Ovary (tissue), 7 donors: ENCODE measurements at regions not wholly inside any gene's neighbourhood (a gene's known extent, or its start where the extent isn't known, plus 50 kb on each side); places are given as distances from the start of the nearest gene placed in this dataset.
"Not testable (repeated sequence)": the region's sequence is repeated elsewhere in the genome, so short reads cannot be mapped to it uniquely, and the experiment has no call there.

ENCODE experiments used
- DNase-seq, 5 donors: peaks; one replicate each; pipeline ENCODE4 v3.0.0-alpha.2; 2019 to 2020
- H3K27ac ChIP-seq, 2 donors: fragments of 200-600 bp; one replicate each; pipeline versions ENCODE4 v1.5.1 to v1.8.0; 2019 to 2022
- H3K27me3 ChIP-seq: fragments of 200-600 bp; one replicate; pipeline ENCODE4 v1.8.0; 2022
- H3K36me3 ChIP-seq: fragments of 200-600 bp; sonication (generic); one replicate; pipeline ENCODE4 v1.5.1; 2019
- H3K4me1 ChIP-seq: one replicate; pipeline ENCODE4 v1.8.1; 2013; ENCODE audit warnings: mild to moderate bottlenecking, moderate library complexity; ENCODE audit not compliant: insufficient read depth
- H3K4me3 ChIP-seq: fragments of 200-600 bp; sonication (generic); one replicate; pipeline ENCODE4 v1.5.1; 2017
- H3K9me3 ChIP-seq, 2 donors: fragments of 200-600 bp in 1 of 2; sonication (generic) in 1 of 2; one replicate each; pipeline versions ENCODE4 v1.5.1 to v1.8.1; 2013 to 2019; ENCODE audit warnings: mild to moderate bottlenecking in 1 of 2, moderate library complexity in 1 of 2
- EP300 ChIP-seq: sonication (generic); formaldehyde crosslinking; IDR thresholded peaks from one replicate; pipeline ENCODE4 v1.6.1; 2017; ENCODE audit warnings: antibody characterized with exemption
- POLR2A ChIP-seq: fragments of 450-650 bp; IDR thresholded peaks from one replicate; pipeline ENCODE4 v1.6.1; 2017; ENCODE audit warnings: antibody characterized with exemption, mild to moderate bottlenecking, moderate library complexity
- WGBS, 3 donors: extraction: QIAGEN DNeasy Blood & Tissue Kit in 1 of 3; methylation state at CpG; one replicate each; pipeline versions ENCODE4 v1.1.5 to v1.1.7; 2013 to 2017; 5-methylcytosine and 5-hydroxymethylcytosine counted together
- intact Hi-C, 4 donors: fragments of 100-400 bp; cut with DNase I; formaldehyde crosslinking; loops; one replicate each; pipeline versions ENCODE4 v1.11.0 to v1.15.1; 2022 to 2023
- TF ChIP-seq, protein P1 (sequence below), 3 donors: fragments of 450-650 bp in 2 of 3; fragments of 200-600 bp in 1 of 3; IDR thresholded peaks; one replicate each; pipeline versions ENCODE4 v1.5.1 to v1.8.0; 2016 to 2022; ENCODE audit warnings: antibody characterized with exemption in 3 of 3, mild to moderate bottlenecking in 1 of 3
- donor health status: DM: no; HTN: no; CAD: no; lungs with moderate emphysema.
- donor health status: DM: no; HTN: no; CAD: no.
- donor health status: Bipolar disorder and iron deficiency.
- donor health status: DM: no; HTN: no; CAD: no.
- donor health status: DM: yes; HTN: yes; CAD: no.

DNA sequence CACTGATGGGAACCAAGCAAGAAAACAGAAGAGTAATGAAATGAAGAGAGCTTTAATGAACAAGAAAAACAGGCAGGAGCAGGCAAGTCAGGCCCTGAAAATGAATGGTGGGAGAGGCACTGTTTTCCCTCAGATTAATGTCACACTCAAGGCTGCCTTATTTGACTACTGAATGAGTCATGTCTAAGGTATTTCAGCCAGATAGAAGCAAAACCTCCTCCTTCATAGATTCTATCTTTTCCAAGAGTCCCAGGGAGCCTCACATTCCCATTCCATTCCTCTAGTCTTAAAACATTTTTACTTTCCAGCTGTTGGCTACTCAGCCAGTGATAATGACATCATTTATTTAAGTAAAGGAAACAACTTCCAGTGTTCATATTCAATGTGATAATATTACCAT, 228.4 kb upstream of the NRIP1 start:
- H3K27me3 ChIP-seq = no peaks in the 10 kb centered on the region
- H3K36me3 ChIP-seq = no peaks in the 10 kb centered on the region
- no peaks in the 10 kb centered on the region for H3K4me1 ChIP-seq
- H3K27ac ChIP-seq = no peak overlapping the region
- no peak for TF ChIP-seq EP300
- TF ChIP-seq, protein P1, sequence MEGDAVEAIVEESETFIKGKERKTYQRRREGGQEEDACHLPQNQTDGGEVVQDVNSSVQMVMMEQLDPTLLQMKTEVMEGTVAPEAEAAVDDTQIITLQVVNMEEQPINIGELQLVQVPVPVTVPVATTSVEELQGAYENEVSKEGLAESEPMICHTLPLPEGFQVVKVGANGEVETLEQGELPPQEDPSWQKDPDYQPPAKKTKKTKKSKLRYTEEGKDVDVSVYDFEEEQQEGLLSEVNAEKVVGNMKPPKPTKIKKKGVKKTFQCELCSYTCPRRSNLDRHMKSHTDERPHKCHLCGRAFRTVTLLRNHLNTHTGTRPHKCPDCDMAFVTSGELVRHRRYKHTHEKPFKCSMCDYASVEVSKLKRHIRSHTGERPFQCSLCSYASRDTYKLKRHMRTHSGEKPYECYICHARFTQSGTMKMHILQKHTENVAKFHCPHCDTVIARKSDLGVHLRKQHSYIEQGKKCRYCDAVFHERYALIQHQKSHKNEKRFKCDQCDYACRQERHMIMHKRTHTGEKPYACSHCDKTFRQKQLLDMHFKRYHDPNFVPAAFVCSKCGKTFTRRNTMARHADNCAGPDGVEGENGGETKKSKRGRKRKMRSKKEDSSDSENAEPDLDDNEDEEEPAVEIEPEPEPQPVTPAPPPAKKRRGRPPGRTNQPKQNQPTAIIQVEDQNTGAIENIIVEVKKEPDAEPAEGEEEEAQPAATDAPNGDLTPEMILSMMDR (IDR thresholded peaks at IDR 0.05) = no peak
- TF ChIP-seq POLR2A = no peak
- intact Hi-C loops = no loop called here
- no peak overlapping the region for H3K4me3 ChIP-seq
- no peak for DNase-seq
- H3K9me3 ChIP-seq = no peaks in the 10 kb centered on the region

DNA sequence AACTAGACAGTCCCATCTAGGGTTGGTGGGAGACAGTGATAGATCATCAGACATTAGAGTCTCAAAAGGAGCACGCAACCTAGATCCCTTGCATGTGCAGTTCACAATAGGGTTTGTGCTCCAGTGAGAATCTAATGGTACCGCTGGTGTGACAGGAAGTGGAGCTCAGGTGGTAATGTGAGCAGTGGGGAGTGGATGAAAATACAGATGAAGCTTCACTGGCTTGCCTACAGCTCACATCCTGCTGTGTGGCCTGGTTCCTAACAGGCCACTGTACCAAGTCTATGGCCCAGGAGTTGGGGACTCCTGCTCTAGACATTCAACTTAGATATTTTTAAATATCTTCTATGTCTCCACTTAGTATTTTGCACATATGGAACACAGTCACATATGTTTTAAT, 231.1 kb upstream of the NRIP1 start:
- Histone ChIP-seq H3K27ac (no peak overlapping the region), H3K9me3 (no peaks in the 10 kb centered on the region), H3K36me3 (no peaks in the 10 kb centered on the region), H3K4me3 (no peak overlapping the region), H3K4me1 (no peaks in the 10 kb centered on the region), H3K27me3 (no peaks in the 10 kb centered on the region)
- intact Hi-C loops = no loop called here
- TF ChIP-seq, protein P1 (IDR thresholded peaks at IDR 0.05) = no peak
- TF ChIP-seq POLR2A = no peak
- TF ChIP-seq EP300 = no peak
- WGBS, 3 donors = 95 to 98% (median 97%) methylated on average over 2 of the region's 2 CpGs
- DNase-seq = no peak

DNA sequence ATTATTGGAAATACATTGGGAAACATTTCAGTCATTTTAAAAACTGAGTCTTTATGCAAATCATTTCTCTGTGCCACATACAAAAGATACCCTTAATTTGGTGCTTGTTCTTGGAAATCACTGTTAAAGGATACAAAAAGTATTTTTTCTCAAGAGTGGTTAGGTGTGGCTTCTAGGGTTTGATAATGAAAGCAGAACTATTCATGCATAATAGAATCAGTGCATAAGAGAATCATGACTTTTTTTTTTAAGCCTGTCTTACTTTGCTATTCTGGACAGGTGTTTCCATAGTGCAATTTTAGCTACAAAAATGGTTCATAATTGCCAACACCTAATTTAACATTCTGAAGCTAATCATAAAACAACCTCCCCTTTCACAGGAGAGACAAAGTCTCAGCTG, 233.0 kb upstream of the NRIP1 start:
- intact Hi-C loops = no loop called here
- H3K27me3 ChIP-seq = no peaks in the 10 kb centered on the region
- TF ChIP-seq POLR2A = no peak
- TF ChIP-seq, protein P1 (IDR thresholded peaks at IDR 0.05) = no peak
- TF ChIP-seq EP300 = no peak
- no peak for DNase-seq
- H3K27ac ChIP-seq = no peak overlapping the region
- no peaks in the 10 kb centered on the region for H3K4me1 ChIP-seq
- H3K4me3 ChIP-seq = no peak overlapping the region
- no peaks in the 10 kb centered on the region for H3K9me3 ChIP-seq
- no peaks in the 10 kb centered on the region for H3K36me3 ChIP-seq

DNA sequence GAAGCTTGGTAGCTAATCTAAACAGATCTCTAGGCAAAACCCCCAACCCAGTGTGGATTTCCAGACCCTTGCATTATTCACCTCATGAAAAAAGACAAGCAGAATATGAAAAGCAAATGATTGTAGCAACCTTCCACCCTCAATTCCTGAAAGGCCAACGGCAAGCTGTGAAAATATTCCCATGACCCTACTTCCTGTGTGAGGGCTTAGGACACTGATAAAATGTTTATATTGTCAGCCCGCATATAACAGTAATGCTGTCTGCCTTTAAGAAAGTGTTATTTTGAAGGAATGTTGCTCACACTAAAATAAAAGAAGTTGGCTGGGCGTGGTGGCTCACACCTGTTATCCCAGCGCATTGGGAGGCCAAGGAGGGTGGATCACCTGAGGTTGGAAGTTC, 233.5 kb upstream of the NRIP1 start:
- Histone ChIP-seq H3K4me3 (no peak overlapping the region), H3K27ac (no peak overlapping the region), H3K27me3 (no peaks in the 10 kb centered on the region), H3K9me3 (no peaks in the 10 kb centered on the region), H3K4me1 (no peaks in the 10 kb centered on the region), H3K36me3 (no peaks in the 10 kb centered on the region)
- TF ChIP-seq, protein P1 (IDR thresholded peaks at IDR 0.05) = no peak
- no peak for TF ChIP-seq EP300
- no peak for TF ChIP-seq POLR2A
- WGBS, 3 donors = 59 to 80% (median 61%) methylated on average over 4 of the region's 4 CpGs
- no peak for DNase-seq
- intact Hi-C loops = no loop called here

DNA sequence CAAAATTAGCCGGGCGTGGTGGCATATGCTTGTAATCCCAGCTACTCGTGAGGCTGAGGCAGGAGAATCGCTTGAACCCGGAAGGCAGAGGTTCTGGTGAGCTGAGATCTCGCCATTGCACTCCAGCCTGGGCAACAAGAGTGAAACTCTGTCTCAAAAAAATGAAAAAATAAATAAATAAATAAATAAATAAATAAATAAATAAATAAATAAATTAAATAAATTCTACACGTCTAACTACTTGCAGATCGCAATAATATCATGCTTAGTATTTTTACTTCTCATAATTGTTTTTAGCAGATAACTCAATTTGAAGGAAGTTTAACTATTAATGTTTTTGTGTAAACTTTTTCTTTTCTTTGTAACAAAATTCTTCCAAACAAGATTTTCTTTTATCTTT, 234.0 kb upstream of the NRIP1 start:
- H3K27me3 ChIP-seq, H3K27ac ChIP-seq, H3K4me3 ChIP-seq, intact Hi-C loops, H3K9me3 ChIP-seq, H3K4me1 ChIP-seq, H3K36me3 ChIP-seq, DNase-seq: not testable (repeated sequence)
- WGBS, 3 donors = 96 to 97% (median 96%) methylated on average over 8 of the region's 8 CpGs
